COR-L47 (cell line): ENCODE measurements at regions not wholly inside any gene's neighbourhood (a gene's known extent, or its start where the extent isn't known, plus 50 kb on each side); places are given as distances from the start of the nearest gene placed in this dataset.
"Not testable (repeated sequence)": the region's sequence is repeated elsewhere in the genome, so short reads cannot be mapped to it uniquely, and the experiment has no call there.

ENCODE experiments used
- DNase-seq: peaks from one replicate; lab custom pipeline; 2025; lab: John Stamatoyannopoulos, UW

GRCh38 chr9:104326912-104327311 is 177.2 kb upstream of the OR13F1 start:
- DNase-seq, result no peak

DNA sequence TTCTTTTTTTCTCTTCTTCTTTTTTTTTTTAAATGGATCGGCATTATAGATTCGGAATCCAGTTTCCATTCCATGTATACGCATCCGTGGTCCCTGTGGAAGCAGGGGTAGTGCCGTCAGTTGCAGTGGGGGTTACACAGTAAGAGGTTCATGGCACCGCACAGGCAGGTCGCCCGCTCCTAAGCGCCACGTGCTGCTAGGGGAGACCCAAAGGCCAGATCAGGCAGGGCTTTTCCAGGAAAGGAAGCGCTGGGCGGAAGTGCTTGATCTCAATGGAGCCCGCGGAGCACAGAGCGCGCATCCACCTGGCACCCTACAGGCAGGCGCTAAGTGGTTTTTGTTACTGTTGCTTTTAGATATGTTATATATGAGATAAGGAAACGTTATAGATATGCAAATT is 174.8 kb upstream of the OR13F1 start:
- DNase-seq, result no peak

DNA sequence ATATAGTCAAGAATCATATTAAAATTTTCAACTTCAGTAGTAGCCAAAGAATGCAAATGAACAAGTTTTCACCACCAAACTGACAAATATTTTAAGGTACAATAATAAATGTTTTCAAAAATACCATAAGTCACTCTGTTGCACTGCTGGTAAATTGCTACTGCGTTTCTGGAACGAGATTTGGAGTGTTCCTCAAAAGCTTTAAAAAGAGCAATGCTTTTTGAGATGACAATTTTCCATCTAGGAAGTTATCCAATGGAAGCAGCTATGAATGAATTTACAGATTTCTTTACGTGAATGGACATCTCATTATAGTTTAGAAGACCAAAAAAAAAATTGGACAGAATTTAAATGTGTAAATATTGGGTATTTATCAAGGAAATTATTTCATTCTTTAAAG is 173.2 kb upstream of the OR13F1 start:
- no peak for DNase-seq

- DNase-seq, result no peak
These were observed 169.5 kb upstream of the OR13F1 start for GRCh38 chr9:104334549-104334948.

GRCh38 chr9:104339692-104340091 is 164.4 kb upstream of the OR13F1 start:
- DNase-seq, result no peak

GRCh38 chr9:104342552-104342951 is 161.5 kb upstream of the OR13F1 start:
- no peak for DNase-seq

- no peak for DNase-seq
These were observed 159.0 kb upstream of the OR13F1 start for GRCh38 chr9:104345061-104345460.

- no peak for DNase-seq
These were observed 153.5 kb upstream of the OR13F1 start for GRCh38 chr9:104350541-104350940.

DNA sequence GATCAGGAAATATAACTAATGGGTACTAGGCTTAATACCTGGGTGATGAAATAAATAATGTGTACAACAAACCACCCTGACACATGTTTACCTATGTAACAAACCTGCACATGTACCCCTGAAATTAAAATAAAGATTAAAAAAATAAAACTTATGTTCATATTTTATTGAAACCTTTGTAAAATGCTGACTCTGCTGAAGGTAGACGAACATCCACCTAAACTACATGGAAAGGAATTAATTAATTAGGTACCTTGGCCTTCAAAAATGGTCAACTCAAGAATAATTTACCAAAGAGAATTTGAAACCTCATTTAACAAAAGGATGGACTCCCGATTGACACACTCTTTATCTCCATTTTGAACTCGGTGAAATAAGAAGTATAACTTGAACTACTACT is 152.3 kb upstream of the OR13F1 start:
- DNase-seq, result no peak

DNA sequence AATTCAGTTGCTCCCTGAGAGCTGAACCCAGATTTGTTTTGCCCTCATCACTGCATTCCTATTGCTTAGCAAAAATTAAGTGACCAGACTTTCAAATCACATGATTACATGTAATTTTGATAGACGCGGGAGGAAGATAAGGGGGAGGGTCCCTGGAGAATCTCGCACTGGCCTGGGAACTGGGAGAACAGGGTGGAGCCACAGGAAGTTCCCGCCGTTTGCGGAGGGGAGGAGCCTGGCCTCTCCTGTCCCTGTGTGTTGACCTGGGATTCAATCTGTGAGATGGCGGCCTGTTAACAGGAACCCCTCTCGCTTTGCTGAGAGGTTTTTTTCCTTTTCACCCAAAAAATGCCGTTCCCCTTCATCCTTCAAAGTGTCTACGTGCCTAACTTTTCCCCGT is 142.9 kb upstream of the OR13F1 start:
- DNase-seq, result no peak

DNA sequence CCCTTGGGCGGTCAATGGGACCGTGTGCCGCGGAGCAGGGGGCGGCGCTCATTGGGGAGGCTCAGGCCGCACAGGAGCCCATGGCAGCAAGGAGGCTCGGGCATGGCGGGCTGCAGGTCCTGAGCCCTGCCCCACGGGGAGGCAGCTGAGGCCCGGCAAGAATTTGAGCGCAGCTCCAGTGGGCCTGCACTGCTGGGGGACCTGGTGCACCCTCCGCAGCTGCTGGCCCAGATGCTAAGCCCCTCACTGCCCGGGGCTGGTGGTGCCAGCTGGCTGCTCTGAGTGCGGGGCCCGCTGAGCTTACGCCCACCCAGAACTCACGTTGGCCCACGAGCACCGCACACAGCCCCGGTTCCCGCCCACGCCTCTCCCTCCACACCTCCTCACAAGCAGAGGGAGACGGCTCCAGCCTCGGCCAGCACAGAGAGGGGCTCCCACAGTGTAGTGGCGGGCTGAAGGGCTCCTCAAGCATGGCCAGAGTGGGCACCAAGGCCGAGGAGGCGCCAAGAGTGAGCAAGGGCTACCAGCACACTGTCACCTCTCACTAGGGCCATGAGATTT is 141.1 kb upstream of the OR13F1 start:
- no peak for DNase-seq

- DNase-seq, result no peak
These were observed 136.6 kb upstream of the OR13F1 start for GRCh38 chr9:104367507-104367906.

- DNase-seq, result not testable (repeated sequence)
These were observed 135.7 kb upstream of the OR13F1 start for GRCh38 chr9:104368318-104368717.

- DNase-seq, result no peak
These were observed 129.4 kb upstream of the OR13F1 start for GRCh38 chr9:104374711-104375110.

GRCh38 chr9:104386013-104386412 is 118.0 kb upstream of the OR13F1 start:
- no peak for DNase-seq

DNA sequence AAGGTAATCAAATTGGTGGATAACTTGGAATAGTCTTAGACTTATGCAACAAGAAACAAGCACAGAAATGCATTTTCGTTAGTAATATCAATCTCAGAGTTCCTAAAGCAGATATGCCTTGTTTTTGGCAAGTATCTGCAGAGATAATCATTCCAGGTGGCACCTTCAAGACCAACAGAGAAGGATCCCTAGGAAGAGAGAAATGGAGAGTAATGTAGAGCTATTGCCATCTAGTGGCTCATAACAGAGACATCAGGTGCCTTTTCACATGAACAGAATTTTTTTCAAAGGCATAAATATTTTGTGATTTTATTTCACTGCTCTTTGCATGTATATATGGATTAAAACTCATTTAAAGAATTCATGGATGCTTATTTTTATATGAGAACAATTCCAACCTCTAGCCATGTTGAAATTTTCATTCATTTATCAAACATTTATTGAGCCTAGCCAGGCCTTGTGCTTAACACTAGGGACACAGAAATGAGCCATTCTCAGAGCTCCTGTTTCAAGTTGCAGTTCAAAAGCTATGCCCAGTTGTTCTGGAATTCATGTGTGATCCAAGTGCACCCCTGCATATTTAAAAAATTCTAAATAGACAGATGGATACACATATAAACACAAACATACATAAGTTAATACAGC is 117.5 kb upstream of the OR13F1 start:
- DNase-seq, result peak; percentile 21

DNA sequence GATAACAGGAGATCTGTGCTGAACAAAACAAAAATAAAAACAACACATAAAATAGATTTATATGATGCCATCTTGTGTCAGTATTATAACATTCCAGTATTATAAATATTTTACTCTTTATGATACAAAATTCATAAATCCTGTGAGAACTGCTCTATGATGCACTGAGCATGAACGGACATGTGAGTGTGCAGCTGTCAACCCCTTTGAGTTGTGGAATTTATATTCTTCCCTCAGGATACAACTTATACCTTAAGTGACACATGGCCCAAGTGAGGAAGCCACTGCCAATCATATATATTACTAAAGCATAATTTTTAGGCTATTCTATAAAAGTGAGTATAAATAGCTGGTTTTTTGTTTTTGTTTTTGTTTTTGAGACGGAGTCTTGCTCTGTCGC is 116.0 kb upstream of the OR13F1 start:
- DNase-seq, result no peak

GRCh38 chr9:104389341-104389740 is 114.7 kb upstream of the OR13F1 start:
- DNase-seq, result no peak

DNA sequence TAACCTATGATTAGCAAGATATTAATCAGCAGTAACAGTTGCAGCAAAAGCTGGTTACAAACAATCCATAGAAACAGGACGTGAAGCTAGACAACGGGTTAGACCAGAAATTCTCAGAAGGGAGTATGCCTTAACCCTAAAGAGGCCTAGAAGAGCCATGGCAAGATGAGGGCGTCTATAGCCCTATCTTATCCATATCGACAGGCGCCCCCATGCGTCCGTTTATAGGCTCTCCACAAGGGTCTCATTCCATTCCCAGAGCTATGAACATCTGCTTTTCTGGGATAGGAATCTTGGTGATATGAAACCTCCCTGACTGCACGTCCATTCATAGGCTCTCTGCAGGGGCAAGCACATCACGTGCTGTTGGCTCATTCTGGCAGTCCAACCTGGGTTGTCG is 109.2 kb upstream of the OR13F1 start:
- not testable (repeated sequence) for DNase-seq

DNA sequence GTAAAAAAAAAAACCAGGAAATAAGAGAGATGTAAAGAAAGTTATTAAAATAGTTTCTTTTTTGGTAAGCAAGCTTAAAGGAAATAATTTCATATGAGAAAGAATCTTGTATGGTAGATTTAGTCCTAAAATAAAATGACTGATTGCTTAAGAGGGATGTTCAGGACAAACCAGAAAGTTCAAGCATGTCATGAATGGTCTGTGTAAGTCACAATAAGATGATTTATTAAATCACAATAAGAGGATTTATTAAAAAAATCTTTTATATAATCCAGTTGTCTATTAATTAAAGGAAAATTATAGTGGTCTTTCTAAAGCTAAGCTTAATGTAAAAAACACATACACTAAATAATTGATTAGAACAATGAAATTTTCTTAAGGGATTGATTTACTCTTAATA is 91.8 kb upstream of the OR13F1 start:
- DNase-seq, result no peak

DNA sequence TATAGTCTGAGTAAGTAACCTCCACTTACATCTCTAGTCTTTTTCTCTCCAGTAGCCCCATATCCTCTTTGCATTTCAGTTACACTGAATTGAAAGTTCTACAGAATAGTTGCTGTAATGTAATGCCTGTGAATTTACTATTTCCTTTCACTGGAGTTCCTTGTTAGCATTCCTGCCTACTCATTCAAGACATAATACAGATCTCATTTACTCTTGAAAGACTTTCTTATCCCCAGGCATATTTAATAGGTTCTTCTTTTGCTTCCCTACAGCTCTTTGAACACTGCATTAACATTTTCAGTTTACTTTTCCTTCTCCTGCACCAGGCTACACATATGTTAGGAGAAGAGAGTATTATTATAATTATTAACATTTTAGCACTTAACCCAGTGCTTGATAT is 87.6 kb upstream of the OR13F1 start:
- no peak for DNase-seq

- no peak for DNase-seq
These were observed 86.8 kb upstream of the OR13F1 start for GRCh38 chr9:104417296-104417695.

- no peak for DNase-seq
These were observed 75.0 kb upstream of the OR13F1 start for GRCh38 chr9:104429031-104429546.

GRCh38 chr9:104435059-104435458 is 69.0 kb upstream of the OR13F1 start:
- no peak for DNase-seq
